ENCODE measurements at regions not wholly inside any gene's neighbourhood (a gene's known extent, or its start where the extent isn't known, plus 50 kb on each side); places are given as distances from the start of the nearest gene placed in this dataset.

GRCh38 chr2:215658635-215659305 is 222.9 kb upstream of the FN1 start:
- H3K4me1 ChIP-seq (ENCODE audit: control insufficient read depth in 1 of 2, insufficient read depth in 1 of 2, low read depth in 1 of 2, low read length in 1 of 2) = no peaks in the 10 kb centered on the region
- no peak overlapping the region for H3K4me3 ChIP-seq (ENCODE audit: low read depth in 1 of 2, low read length in 1 of 2)
- no peak overlapping the region for H3K27ac ChIP-seq
- TF ChIP-seq CTCF (IDR thresholded peaks at IDR 0.05) = no peak
- H3K9me3 ChIP-seq = no peaks in the 10 kb centered on the region
- no peaks in the 10 kb centered on the region for H3K36me3 ChIP-seq
- H3K27me3 ChIP-seq = peaks cover 49% of the 10 kb centered on the region

GRCh38 chr2:215657844-215658243 is 222.0 kb upstream of the FN1 start:
- Histone ChIP-seq H3K4me1 (ENCODE audit: control insufficient read depth in 1 of 2, insufficient read depth in 1 of 2, low read depth in 1 of 2, low read length in 1 of 2) (no peaks in the 10 kb centered on the region), H3K27me3 (peaks cover 41% of the 10 kb centered on the region), H3K27ac (no peak overlapping the region), H3K4me3 (ENCODE audit: low read depth in 1 of 2, low read length in 1 of 2) (no peak overlapping the region), H3K9me3 (no peaks in the 10 kb centered on the region), H3K36me3 (no peaks in the 10 kb centered on the region)
- no peak for TF ChIP-seq CTCF (IDR thresholded peaks at IDR 0.05)

GRCh38 chr2:215654148-215654819 is 218.4 kb upstream of the FN1 start:
- Histone ChIP-seq H3K9me3 (no peaks in the 10 kb centered on the region), H3K36me3 (no peaks in the 10 kb centered on the region), H3K27ac (no peak overlapping the region), H3K27me3 (peaks cover 20% of the 10 kb centered on the region), H3K4me1 (ENCODE audit: control insufficient read depth in 1 of 2, insufficient read depth in 1 of 2, low read depth in 1 of 2, low read length in 1 of 2) (no peaks in the 10 kb centered on the region), H3K4me3 (ENCODE audit: low read depth in 1 of 2, low read length in 1 of 2) (no peak overlapping the region)
- TF ChIP-seq CTCF (IDR thresholded peaks at IDR 0.05) = no peak

- Histone ChIP-seq H3K4me3 (ENCODE audit: low read depth in 1 of 2, low read length in 1 of 2) (no peak overlapping the region), H3K9me3 (no peaks in the 10 kb centered on the region), H3K27me3 (peaks cover 20% of the 10 kb centered on the region), H3K27ac (no peak overlapping the region), H3K36me3 (no peaks in the 10 kb centered on the region), H3K4me1 (ENCODE audit: control insufficient read depth in 1 of 2, insufficient read depth in 1 of 2, low read depth in 1 of 2, low read length in 1 of 2) (no peaks in the 10 kb centered on the region)
- no peak for TF ChIP-seq CTCF (IDR thresholded peaks at IDR 0.05)
Observed at GRCh38 chr2:215653344-215654030, 217.6 kb upstream of the FN1 start.

GRCh38 chr2:215652388-215652787 is 216.5 kb upstream of the FN1 start:
- no peaks in the 10 kb centered on the region for H3K9me3 ChIP-seq
- no peak for TF ChIP-seq CTCF (IDR thresholded peaks at IDR 0.05)

More at GRCh38 chr2:215652388-215652787, 216.5 kb upstream of the FN1 start:
- Histone ChIP-seq H3K36me3 (no peaks in the 10 kb centered on the region), H3K4me3 (ENCODE audit: low read depth in 1 of 2, low read length in 1 of 2) (no peak overlapping the region), H3K27me3 (peaks cover 20% of the 10 kb centered on the region), H3K27ac (no peak overlapping the region), H3K4me1 (ENCODE audit: control insufficient read depth in 1 of 2, insufficient read depth in 1 of 2, low read depth in 1 of 2, low read length in 1 of 2) (no peaks in the 10 kb centered on the region)
